ENCODE measurements at regions not wholly inside any gene's neighbourhood (a gene's known extent, or its start where the extent isn't known, plus 50 kb on each side); places are given as distances from the start of the nearest gene placed in this dataset.
"Not testable (repeated sequence)": the region's sequence is repeated elsewhere in the genome, so short reads cannot be mapped to it uniquely, and the experiment has no call there.

- no peak for DNase-seq
These were observed 57.3 kb upstream of the PRSS12 start for GRCh38 chr4:118410138-118410537.

- DNase-seq, result no peak
These were observed 64.5 kb upstream of the PRSS12 start for GRCh38 chr4:118417325-118417724.

GRCh38 chr4:118417800-118418199, 65.0 kb upstream of the PRSS12 start:
- DNase-seq, result not testable (repeated sequence)

- not testable (repeated sequence) for DNase-seq
These were observed 65.6 kb upstream of the PRSS12 start for GRCh38 chr4:118418396-118418795.

GRCh38 chr4:118419626-118420025, 66.8 kb upstream of the PRSS12 start:
- not testable (repeated sequence) for DNase-seq

- DNase-seq, result not testable (repeated sequence)
These were observed 71.3 kb upstream of the PRSS12 start for GRCh38 chr4:118424062-118424461.

- DNase-seq, result not testable (repeated sequence)
These were observed 76.1 kb upstream of the PRSS12 start for GRCh38 chr4:118428881-118429280.

GRCh38 chr4:118432359-118432758, 79.6 kb upstream of the PRSS12 start:
- not testable (repeated sequence) for DNase-seq

- not testable (repeated sequence) for DNase-seq
These were observed 81.0 kb upstream of the PRSS12 start for GRCh38 chr4:118433612-118434375.

- not testable (repeated sequence) for DNase-seq
These were observed 82.6 kb upstream of the PRSS12 start for GRCh38 chr4:118435415-118435814.

GRCh38 chr4:118442115-118442837, 89.5 kb upstream of the PRSS12 start:
- DNase-seq, result not testable (repeated sequence)

- DNase-seq, result not testable (repeated sequence)
These were observed 94.6 kb upstream of the PRSS12 start for GRCh38 chr4:118447397-118447796.

GRCh38 chr4:118454857-118455256, 102.1 kb upstream of the PRSS12 start:
- not testable (repeated sequence) for DNase-seq

- not testable (repeated sequence) for DNase-seq
These were observed 108.6 kb upstream of the PRSS12 start for GRCh38 chr4:118461435-118461834.

GRCh38 chr4:118465831-118466230, 113.0 kb upstream of the PRSS12 start:
- not testable (repeated sequence) for DNase-seq

GRCh38 chr4:118474001-118474626, 121.3 kb upstream of the PRSS12 start:
- DNase-seq, result not testable (repeated sequence)

- DNase-seq, result not testable (repeated sequence)
These were observed 122.0 kb upstream of the PRSS12 start for GRCh38 chr4:118474771-118475170.

- DNase-seq, result not testable (repeated sequence)
These were observed 123.1 kb upstream of the PRSS12 start for GRCh38 chr4:118475901-118476300.

GRCh38 chr4:118477826-118478225, 125.0 kb upstream of the PRSS12 start:
- DNase-seq, result not testable (repeated sequence)

GRCh38 chr4:118485801-118486314, 133.1 kb upstream of the PRSS12 start:
- DNase-seq, result not testable (repeated sequence)

GRCh38 chr4:118492963-118493362, 140.2 kb upstream of the PRSS12 start:
- DNase-seq, result not testable (repeated sequence)

- not testable (repeated sequence) for DNase-seq
These were observed 141.6 kb upstream of the PRSS12 start for GRCh38 chr4:118494437-118494836.

GRCh38 chr4:118502967-118503366, 150.2 kb upstream of the PRSS12 start:
- not testable (repeated sequence) for DNase-seq
